Putamen (tissue), 1 donor: ENCODE measurements at regions not wholly inside any gene's neighbourhood (a gene's known extent, or its start where the extent isn't known, plus 50 kb on each side); places are given as distances from the start of the nearest gene placed in this dataset.
"Not testable (repeated sequence)": the region's sequence is repeated elsewhere in the genome, so short reads cannot be mapped to it uniquely, and the experiment has no call there.

ENCODE experiments used
- DNase-seq: peaks from one replicate; pipeline ENCODE4 v3.0.0-alpha.2; 2016; ENCODE audit warnings: low spot score

DNA sequence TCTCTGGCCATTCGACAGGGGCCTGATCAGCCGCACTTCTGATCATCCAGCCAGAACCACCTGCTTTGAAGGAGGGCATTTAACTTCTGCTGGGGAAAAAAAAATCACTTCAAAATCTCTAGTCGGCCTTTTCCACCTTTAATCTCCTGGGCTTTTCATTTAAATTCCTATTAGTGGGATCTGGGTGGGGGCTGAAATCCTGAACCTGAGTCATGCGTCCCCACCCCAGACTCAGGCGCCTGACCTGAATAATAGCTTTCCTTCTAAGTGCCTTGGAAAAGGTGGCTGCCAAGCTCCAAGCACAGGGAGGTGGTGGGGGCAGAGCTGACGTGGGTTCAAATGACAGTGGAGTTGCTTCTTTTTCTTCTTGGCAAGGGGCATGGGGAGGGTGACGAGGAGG lies 246.0 kb upstream of the EXOC2 start:
- no peak for DNase-seq

DNA sequence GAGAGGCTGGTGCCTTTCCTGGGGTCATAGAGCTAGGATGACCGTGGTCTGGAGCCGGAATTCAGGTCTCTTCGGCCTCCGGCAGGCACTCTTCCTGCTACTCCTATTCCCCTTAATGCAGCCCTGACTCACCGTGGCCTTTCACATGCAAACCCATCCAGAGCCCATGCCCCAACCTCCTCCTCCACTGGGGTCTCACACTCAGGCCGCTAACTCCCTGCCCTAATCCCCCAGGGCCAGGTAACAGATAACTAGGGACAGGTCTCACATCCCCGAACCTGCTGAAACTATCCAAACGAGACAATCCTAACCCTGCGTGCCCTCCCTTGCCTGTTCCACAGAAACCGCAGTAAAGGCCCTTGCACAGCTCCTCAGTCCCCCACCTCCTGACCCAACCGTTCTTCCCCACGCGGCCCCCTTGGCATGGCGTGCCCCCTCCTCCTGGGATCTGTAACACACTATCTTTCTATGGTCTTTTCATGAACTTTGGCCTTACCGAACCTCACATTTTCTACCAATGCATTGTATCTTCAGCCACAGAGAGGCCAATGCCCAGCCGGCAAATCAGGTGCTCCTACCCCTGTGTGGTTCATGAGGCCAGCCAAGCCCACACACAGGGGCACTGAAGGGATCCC lies 245.4 kb upstream of the EXOC2 start:
- no peak for DNase-seq

DNA sequence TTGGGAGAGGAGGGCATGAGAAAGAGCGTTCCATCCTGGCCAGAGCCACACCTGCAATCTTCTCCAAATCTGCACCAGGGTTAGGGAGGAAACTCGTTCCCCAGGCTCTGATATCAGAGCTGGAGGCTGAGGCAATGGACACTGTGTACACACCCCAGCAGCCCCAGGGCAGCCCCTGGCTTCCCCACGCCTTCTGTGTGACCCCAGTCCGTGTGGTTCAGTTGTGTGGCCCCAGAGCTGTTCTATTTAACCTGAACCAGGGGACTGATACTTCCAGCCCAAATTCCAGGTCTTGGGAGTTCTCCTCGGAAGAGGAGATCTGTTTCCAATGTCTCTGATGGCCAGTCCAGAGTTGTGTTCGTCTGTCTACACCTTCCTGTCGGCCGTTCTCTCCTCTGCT lies 242.6 kb upstream of the EXOC2 start:
- DNase-seq: no peak

DNA sequence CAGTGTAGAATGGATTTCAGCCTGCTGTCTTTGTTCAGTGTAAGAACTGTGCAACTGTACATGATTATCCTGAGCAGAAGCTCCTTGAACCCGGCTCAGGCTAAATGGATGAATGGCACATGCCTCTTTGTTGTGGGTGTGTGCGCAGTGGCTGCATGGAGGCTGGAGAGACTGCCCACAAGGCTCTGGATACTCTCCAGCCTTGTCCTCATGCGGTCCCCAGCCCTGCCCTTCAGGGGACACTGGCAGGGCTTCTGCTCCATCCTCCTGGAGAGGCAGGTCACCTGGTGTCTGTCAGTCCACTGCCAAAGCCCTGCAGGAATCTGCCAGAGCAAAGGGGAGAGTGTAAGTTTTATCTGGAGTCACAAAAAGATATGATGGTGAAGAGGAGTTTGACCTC lies 241.7 kb upstream of the EXOC2 start:
- no peak for DNase-seq

DNA sequence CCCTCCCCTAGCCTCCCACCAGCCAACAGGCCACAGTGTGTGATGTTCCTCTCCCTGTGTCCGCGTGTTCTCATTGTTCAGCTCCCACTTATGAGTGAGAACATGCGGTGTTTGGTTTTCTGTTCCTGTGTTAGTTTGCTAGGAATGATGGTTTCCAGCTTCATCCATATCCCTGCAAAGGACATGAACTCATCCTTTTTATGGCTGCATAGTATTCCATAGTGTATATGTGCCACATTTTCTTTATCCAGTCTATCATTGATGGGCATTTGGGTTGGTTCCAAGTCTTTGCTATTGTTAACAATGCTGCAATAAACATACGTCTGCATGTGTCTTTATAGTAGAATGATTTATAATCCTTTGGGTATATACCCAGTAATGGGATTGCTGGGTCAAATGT lies 239.0 kb upstream of the EXOC2 start:
- DNase-seq: not testable (repeated sequence)

DNA sequence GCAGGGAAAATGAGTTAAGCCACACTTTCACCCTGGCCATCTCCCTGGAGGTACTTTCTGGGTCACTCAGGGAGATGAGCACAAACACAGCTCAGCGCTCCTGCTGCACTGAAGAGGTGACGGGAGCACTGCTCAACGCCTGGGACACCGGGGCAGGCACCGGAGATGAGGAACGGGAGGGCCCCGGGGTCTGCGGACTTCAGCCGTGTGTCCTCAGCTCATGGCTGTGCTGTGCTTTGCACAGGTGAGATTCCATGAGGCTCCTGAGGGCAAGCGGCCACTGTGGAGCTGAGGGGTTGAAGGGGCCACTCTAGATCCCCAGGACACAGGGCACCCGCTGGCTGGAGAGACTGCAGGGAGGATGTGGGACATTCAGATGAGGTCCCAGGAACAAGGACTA lies 234.2 kb upstream of the EXOC2 start:
- DNase-seq: no peak

DNA sequence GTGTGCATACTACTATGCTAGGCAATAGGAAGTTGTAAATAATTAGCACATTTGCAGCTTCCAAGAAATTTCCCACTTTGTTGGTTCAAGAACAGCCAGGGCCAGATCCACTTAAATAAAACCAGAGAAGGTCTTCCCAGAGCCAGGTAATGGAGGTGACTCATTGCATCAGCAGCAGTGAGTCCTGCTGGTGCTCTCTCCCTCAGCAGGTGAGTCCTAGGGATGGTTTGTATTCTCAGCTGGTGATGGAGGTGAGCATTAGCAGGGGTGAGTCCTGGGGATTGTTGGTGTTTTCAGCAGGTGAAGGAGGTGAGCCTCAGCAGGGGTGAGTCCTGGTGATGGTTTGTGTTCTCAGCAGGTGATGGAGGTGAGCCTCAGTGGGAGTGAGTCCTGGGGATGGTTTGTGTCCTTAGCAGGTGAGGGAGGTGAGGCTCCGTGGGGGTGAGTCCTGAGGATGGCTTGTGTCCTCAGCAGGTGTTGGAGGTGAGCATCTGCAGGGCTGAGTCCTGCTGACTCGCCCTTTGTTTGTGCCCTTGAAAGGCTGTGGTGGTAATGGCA lies 232.8 kb upstream of the EXOC2 start:
- DNase-seq: no peak

DNA sequence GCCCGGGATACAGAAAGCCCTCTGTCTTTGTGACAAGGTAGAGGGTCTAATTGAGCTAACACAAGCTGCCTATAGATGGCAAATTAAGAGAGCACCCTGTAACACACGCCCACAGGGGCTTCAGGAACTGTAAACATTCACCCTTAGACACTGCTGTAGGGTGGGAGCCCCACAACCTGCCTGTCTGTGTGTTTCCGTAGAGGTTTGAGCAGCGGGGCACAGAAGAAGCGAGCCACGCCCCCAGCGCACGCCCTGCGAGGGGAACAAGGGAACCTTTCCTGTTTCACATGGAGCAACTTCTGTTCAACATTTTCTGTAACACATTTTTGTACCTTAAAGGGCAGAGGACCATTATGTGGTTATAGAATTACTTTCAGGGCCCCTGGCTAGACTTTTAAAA lies 231.7 kb upstream of the EXOC2 start:
- DNase-seq: no peak

DNA sequence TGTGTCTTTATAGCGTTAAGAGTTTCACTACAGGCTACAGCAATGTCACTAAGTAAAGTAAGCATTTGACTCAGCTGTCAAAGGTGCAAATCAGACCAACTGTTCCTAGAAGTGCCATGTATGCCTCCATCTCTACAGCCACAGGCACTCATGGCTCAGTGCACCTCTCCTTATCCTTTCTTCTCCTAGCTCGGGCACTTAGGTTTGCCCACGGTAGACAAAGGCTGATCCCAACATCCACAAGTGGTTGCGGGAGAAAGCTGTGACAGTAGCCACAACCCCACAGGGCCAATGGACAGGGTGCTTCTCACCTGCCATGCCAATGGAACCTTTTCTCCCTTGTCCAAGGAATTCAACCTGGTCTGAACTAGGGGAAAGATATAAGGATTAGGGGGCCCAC lies 228.5 kb upstream of the EXOC2 start:
- no peak for DNase-seq

DNA sequence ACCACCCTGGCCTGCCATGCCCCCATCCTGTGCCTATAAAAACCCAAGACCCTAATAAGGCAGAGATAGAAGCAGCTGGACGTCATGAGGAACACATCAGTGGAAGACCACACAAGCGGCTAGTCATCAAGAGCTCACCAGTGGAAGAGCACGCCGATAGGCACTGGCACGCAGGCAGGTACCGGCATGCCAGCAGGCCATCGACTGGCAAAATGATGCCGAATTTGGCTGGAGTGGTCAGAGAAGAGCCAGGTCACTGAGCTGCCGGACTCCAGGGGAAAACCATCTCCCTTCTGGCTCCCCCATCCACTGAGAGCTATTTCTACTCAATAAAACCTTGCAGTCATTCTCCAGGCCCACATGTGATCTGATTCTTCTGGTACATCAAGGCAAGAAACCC lies 227.6 kb upstream of the EXOC2 start:
- no peak for DNase-seq

DNA sequence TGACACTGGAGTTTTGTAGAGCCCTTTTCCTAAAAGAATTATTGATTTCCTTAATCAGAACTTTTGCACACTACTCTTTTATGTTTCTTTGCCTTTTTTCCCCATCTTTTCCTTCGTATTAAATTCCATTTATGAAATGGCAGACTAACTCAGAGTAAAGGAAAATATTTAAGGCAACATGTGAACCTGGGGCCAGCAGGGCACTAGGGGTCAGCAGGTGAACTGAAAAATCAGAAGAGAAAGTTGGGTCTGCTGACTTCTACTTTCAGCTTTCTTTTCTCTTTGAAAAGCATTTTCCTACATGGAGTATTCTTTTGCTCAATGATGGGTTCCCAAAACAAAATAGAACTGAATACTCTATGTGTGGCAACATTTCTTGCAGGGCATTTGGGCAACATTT lies 226.6 kb upstream of the EXOC2 start:
- DNase-seq: no peak

DNA sequence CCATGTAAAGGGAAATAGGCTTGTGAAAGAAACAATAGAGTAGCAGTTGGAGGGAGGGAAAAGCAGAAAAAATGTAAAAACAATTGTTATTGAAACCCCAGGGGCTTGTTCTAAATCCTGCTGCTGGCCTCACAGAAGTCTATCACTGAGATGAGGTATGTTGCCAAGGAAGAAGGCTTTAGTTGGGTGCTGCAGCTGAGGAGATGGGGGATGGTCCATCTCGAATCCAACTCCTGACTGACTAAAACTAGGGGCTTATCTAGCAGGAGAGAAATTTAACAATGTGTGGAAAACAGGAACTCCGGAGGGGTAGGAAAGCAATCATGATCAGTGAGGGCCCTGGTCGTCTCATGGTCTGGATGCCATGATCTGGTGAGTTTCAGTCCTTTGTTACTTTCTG lies 225.0 kb upstream of the EXOC2 start:
- DNase-seq: no peak

DNA sequence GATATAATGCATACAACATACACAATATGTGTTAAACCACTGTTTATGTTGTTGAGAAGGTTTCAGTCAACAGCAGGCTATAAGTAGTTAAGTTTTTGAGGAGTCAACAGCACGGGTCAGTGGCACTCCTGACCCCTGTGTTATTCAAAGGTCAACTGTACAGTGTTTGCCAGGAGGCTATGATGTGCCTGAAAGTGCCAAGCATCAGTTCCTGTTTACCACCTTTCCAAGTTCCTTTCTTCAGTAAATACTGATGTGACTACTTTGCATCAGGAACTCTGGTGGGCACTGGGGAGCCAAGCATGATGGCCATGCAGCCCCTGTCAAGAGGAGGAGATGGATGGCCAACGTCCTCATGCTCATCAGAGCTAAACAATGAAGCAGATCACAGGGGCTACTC lies 224.4 kb upstream of the EXOC2 start:
- DNase-seq: no peak

DNA sequence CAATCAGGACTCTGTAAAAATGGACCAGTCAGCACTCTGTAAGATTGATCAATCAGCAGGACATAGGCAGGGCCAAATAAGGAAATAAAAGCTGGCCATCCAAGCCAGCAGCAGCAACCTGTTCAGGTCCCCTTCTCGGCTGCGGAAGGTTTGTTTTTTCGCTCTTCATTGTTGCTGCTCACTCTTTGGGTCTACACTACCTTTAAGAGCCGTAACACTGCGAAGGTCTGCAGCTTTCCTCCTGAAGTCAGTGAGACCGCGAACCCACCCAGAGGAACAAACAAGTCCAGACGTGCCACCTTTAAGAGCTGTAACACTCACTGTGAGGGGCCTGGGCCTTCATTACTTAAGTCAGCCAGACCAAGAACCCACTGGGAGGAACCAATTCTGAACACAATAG lies 223.2 kb upstream of the EXOC2 start:
- no peak for DNase-seq

DNA sequence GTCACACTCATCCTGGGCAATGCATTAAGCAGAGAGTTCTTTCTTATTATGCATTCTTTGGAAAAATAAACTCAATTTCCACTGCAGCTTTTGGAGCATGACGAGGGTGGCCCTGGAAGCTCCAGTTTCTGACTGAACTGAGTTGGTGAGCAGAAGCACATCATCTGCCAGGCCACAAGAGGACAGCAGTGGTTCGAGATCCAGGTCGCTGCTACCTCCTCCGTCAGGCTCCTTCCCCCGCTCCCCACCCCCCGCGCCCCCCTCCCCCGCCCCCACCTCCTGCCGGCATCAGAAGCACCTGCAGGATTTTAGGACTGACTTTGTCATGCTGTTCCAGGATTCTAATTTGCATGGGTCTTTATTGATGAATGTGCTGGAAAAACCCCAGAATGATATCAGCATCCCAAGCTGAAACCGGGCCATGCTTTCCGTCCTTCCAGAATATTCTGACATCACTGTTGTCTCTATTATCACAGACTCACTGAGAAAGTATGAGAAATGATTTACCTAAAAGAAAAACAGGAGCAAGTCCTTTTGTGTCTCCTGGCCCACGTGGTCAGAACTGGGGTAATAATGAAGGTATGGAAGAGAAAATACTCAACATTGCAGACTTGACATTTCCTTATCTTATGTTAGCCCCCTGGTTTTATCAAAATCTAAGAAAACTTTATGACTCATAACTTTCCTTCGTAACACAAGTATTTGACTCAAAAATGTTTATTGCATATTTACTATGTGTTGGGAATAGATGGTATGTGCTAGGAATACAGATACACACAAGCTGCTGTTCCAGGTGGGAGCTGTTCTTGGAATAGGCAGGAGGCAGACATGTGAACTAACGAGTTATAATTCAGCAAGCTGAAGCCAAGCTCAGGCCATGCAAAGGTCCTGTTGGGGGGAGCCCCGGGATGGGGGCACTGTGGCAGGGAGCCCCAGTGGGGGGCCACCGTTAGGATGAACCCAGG lies 220.2 kb upstream of the EXOC2 start:
- DNase-seq: no peak

DNA sequence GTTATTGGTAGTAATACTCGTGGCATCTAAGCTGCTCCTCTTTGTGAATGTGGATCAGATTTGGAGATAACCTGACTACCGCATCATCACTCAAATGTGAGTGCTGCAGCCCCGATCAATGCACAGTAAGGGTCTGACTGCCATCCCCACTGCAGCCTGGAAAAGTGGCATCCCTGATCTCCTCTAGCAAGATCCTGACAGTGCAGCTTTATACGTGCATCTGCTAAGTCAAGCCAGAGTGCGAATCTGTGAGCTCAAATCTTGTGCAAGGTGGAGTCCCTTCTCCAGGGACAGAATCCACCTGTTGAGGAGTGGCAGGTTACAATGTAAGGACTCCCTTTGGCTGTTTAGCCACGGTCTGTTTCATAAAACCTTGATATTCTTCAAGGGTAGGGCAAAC lies 215.0 kb upstream of the EXOC2 start:
- no peak for DNase-seq

DNA sequence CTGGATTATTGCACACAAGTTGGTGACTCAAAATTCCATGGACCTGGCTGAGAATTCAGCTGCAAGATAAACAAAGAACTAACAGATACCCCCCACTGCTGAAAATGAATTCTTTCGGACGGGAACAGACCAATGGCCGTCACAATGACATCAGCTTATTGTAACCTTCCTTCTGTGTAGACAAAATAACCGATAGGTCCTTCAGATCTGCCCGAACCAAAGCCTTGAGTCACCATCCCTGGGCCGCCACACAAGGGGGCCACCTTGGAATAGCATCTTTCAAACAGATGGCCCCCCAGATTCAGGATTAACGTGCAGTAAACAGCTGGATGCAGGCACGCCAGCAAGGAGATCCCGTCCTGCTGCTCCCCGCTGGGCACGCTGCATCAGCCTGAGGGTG lies 214.0 kb upstream of the EXOC2 start:
- no peak for DNase-seq

DNA sequence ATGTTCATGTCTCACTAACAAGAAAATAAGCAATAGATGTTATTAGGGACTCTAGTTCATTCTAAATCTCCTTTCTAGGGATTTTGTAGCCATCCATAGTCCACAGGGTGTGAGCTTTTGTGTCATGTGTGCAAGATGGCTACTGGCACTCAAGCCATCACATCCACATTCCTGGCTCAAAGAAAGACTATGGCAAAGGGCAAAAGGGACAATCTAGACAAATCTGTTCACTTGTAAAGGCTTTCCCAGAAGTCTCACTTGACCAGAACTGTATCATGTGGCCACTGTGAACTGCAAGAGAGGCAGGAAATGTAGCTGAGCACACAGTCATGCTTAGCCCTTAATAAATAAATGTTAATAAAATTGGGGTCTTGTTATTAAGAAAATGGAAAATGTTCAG lies 212.6 kb upstream of the EXOC2 start:
- no peak for DNase-seq

DNA sequence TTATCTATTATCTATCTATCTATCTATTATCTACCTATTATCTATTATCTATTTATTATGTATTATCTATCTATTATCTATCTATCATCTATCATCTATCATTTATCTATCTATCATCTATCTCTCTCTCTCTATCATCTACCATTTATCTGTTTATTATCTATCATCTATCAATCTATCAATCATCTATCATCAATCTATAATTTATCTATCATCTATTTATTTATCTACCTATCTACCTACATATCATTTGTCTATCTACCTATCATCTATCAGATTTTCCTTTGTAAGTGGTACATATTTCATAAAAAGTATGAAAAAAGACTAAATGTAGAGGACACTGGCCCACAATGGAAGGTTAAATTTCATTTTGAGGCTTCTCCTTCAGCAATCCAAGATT lies 212.1 kb upstream of the EXOC2 start:
- DNase-seq: no peak

DNA sequence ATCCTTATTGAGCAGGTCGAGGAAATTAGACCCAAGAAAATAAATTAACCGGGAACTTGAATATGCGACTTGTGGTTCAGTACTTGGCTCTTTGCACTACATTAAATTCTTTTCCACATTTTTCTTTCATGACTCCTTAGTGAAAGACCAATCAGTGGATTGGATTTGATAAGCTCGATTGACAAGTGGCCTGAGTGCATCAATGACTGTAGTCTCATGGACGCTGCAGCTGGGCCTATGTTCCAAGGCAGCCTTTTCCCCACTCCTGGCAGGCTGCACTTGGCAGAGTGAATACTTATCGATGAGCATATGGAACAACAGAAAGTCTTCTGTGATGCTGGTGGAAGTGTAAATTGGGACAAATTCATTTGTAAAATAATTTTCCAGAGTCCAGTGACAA lies 210.8 kb upstream of the EXOC2 start:
- no peak for DNase-seq

DNA sequence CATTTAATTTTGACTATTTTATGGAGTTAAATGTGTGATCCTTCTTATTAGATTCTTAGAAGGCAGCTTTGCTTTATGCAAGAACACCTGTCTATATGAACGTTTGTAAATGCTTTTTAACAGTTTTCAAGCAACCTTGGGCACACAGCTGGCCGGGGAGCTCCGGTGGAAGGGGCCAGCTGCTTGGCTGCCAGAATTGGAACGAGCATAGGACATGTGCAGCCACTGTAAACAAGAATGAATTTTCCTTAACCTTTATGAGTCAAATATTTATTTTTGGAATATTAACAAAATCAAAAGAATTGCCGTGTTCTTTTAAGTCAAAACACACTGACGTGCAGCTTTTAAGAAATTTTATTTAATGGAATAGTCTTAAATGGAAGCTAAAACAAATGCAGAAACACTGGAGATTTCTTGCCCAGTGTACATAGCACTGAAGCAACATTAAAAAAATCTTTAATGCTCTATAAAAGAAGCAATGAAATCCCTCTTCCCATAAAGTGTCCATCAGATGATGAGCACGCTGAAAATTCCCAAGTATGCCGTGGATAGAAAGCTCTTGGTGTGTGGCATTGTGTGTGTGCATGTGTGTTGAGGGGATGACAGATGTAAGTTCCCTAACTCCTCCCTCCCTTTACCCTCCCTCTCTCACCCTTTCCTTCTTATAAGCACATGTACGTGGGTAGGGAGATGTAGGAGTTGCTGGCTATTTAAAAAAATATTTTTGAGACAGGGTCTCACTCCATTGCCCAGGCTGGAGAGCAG lies 208.9 kb upstream of the EXOC2 start:
- DNase-seq: no peak

DNA sequence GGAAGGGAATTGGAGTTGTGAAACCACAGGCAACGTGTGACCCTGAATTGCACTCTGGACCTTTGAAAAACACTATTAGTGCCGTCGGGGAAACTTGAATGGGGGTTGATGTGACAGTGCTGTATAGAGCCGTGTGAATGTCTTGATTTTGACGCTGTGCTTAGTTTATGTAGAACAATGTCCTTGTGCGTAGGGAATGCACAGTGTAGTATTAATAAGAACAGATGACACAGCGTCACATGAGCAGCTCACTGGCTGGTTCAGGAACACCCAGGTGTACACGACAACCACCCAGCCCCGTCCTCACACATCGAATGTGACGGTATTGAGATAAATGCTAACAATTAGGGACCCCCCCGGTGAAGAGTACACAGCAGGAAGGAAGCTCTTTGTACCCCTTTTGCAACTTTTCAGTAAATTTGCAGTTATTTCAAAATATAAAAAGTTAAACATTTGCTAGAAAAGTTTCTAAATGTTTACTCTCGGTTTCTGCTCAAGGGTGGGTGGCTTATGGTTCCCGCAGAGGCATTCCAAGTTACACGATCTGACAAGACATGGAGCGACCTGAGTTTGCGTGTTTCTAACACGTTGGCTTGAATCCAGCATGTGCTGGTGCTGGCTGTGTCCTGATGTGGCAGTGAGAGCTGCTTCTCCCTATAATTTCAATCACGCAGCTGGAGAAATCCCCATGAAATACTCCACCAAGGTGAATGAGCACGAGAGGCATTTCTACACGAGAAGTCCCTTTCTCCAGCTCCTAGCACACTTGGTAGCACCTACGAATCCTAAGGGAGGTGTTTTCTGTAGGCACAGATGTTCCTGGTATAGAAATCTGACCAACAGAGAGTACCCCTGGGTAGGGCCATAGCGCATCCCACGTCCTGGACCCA lies 208.0 kb upstream of the EXOC2 start:
- DNase-seq: no peak
